H9 (cell line): ENCODE measurements at regions not wholly inside any gene's neighbourhood (a gene's known extent, or its start where the extent isn't known, plus 50 kb on each side); places are given as distances from the start of the nearest gene placed in this dataset.

ENCODE experiments used
- DNase-seq: peaks from one replicate; pipeline ENCODE4 v3.0.0-alpha.2; 2017
- H2AFZ ChIP-seq: one replicate; pipeline ENCODE4 v1.6.1; 2013; ENCODE audit warnings: mild to moderate bottlenecking, low read length, control low read depth, moderate library complexity
- H2AK5ac ChIP-seq: 2 replicates; pipeline ENCODE4 v1.6.1; 2013; ENCODE audit warnings: low read length, control low read depth, mixed read lengths; ENCODE audit not compliant: insufficient read length
- H2BK120ac ChIP-seq: one replicate; pipeline ENCODE4 v1.6.1; 2013; ENCODE audit warnings: low read depth, mild to moderate bottlenecking, low read length, control low read depth, inconsistent platforms; ENCODE audit not compliant: poor library complexity, severe bottlenecking
- H2BK12ac ChIP-seq: 2 replicates; pipeline ENCODE4 v1.6.1; 2013; ENCODE audit warnings: low read length, control low read depth, mixed read lengths, low read depth; ENCODE audit not compliant: insufficient read length
- H2BK15ac ChIP-seq: 2 replicates; pipeline ENCODE4 v1.6.1; 2013; ENCODE audit warnings: low read depth, low read length, control low read depth
- H2BK20ac ChIP-seq: one replicate; pipeline ENCODE4 v1.6.1; 2013; ENCODE audit warnings: low read depth, mild to moderate bottlenecking, low read length, control low read depth, inconsistent platforms; ENCODE audit not compliant: poor library complexity, severe bottlenecking
- H2BK5ac ChIP-seq: 2 replicates; pipeline ENCODE4 v1.6.1; 2013; ENCODE audit warnings: low read length, control low read depth, mixed read lengths; ENCODE audit not compliant: insufficient read length
- H3K14ac ChIP-seq: 2 replicates; pipeline ENCODE4 v1.6.1; 2013; ENCODE audit warnings: low read length, control low read depth; ENCODE audit not compliant: insufficient read depth
- H3K18ac ChIP-seq: 2 replicates; pipeline ENCODE4 v1.6.1; 2013; ENCODE audit warnings: low read depth, mild to moderate bottlenecking, mixed read lengths, low read length, control low read depth; ENCODE audit not compliant: insufficient read length
- H3K23ac ChIP-seq: 2 replicates; pipeline ENCODE4 v1.6.1; 2013; ENCODE audit warnings: low read length, control low read depth, mixed read lengths, low read depth; ENCODE audit not compliant: insufficient read length
- H3K23me2 ChIP-seq: 2 replicates; pipeline ENCODE4 v1.6.1; 2013; ENCODE audit warnings: low read depth, mild to moderate bottlenecking, mixed read lengths, low read length, control low read depth; ENCODE audit not compliant: insufficient read length, poor library complexity, severe bottlenecking
- H3K27ac ChIP-seq: 2 replicates; pipeline ENCODE4 v1.5.1; 2013; ENCODE audit warnings: low read length, control low read depth, mixed read lengths, low read depth; ENCODE audit not compliant: insufficient read length
- H3K27me3 ChIP-seq: 2 replicates; pipeline ENCODE4 v1.6.1; 2013; ENCODE audit warnings: low read length, control low read depth, inconsistent platforms; ENCODE audit not compliant: insufficient read depth
- H3K4ac ChIP-seq: 2 replicates; pipeline ENCODE4 v1.6.1; 2013; ENCODE audit warnings: low read depth, mild to moderate bottlenecking, control low read depth, inconsistent platforms, low read length, moderate library complexity
- H3K4me1 ChIP-seq: 2 replicates; pipeline ENCODE4 v1.6.1; 2013; ENCODE audit warnings: low read length, control low read depth, inconsistent platforms; ENCODE audit not compliant: insufficient read depth
- H3K4me2 ChIP-seq: 2 replicates; pipeline ENCODE4 v1.6.1; 2013; ENCODE audit warnings: low read length, control low read depth, mixed read lengths; ENCODE audit not compliant: insufficient read length, insufficient read depth
- H3K56ac ChIP-seq: 2 replicates; pipeline ENCODE4 v1.6.1; 2013; ENCODE audit warnings: low read depth, mild to moderate bottlenecking, mixed read lengths, low read length, control low read depth; ENCODE audit not compliant: insufficient read length
- H3K79me1 ChIP-seq: 2 replicates; pipeline ENCODE4 v1.6.1; 2013; ENCODE audit warnings: low read depth, mild to moderate bottlenecking, moderate library complexity, low read length, control low read depth, inconsistent platforms; ENCODE audit not compliant: insufficient read depth, poor library complexity, severe bottlenecking
- H3K79me2 ChIP-seq: 2 replicates; pipeline ENCODE4 v1.6.1; 2013; ENCODE audit warnings: low read length, control low read depth, inconsistent platforms; ENCODE audit not compliant: insufficient read depth
- H3K9ac ChIP-seq: 2 replicates; pipeline ENCODE4 v1.6.1; 2013; ENCODE audit warnings: low read length, control low read depth, mixed read lengths; ENCODE audit not compliant: insufficient read length; ENCODE audit errors: extremely low read depth
- H3K9me3 ChIP-seq: one replicate; pipeline ENCODE4 v1.6.1; 2013; ENCODE audit warnings: low read depth, low read length, inconsistent platforms; ENCODE audit not compliant: control insufficient read depth
- H3T11ph ChIP-seq: one replicate; pipeline ENCODE4 v1.6.1; 2013; ENCODE audit warnings: mild to moderate bottlenecking, low read length, control low read depth, inconsistent platforms
- H4K20me1 ChIP-seq: one replicate; pipeline ENCODE4 v1.6.1; 2013; ENCODE audit not compliant: control insufficient read depth, insufficient read length, insufficient read depth
- H4K5ac ChIP-seq: 2 replicates; pipeline ENCODE4 v1.6.1; 2013; ENCODE audit warnings: low read depth, mild to moderate bottlenecking, mixed read lengths, low read length, control low read depth; ENCODE audit not compliant: insufficient read length
- H4K8ac ChIP-seq: replicated peaks from 2 replicates; pipeline ENCODE4 v1.6.1; 2013; ENCODE audit warnings: low read length, control low read depth, mixed read lengths, low read depth; ENCODE audit not compliant: insufficient read length
- H4K91ac ChIP-seq: 2 replicates; pipeline ENCODE4 v1.6.1; 2013; ENCODE audit warnings: low read depth, mild to moderate bottlenecking, moderate library complexity, mixed read lengths, low read length, control low read depth; ENCODE audit not compliant: insufficient read length
- H3K27ac Mint-ChIP-seq, 3 experiments: 2 replicates in 2 of 3; 3 replicates in 1 of 3; pipeline ENCODE4 v1.8.0; 2020 to 2021; ENCODE audit warnings: mixed read lengths in 3 of 3, mild to moderate bottlenecking in 1 of 3, moderate library complexity in 1 of 3
- H3K27me3 Mint-ChIP-seq: 2 replicates; pipeline ENCODE4 v1.8.0; 2021; ENCODE audit warnings: low read depth, mild to moderate bottlenecking, moderate library complexity, mixed read lengths
- H3K36me3 Mint-ChIP-seq, 3 experiments: 2 replicates in 2 of 3; 3 replicates in 1 of 3; pipeline ENCODE4 v1.8.0; 2020 to 2021; ENCODE audit warnings: low read depth in 3 of 3, mixed read lengths in 3 of 3; ENCODE audit not compliant: insufficient read depth in 1 of 3
- H3K4me1 Mint-ChIP-seq, 2 experiments: 2 replicates each; pipeline ENCODE4 v1.8.0; 2020; ENCODE audit warnings: mixed read lengths in 2 of 2
- H3K4me3 Mint-ChIP-seq, 2 experiments: 2 replicates in 1 of 2; 3 replicates in 1 of 2; pipeline ENCODE4 v1.8.0; 2020 to 2021; ENCODE audit warnings: mild to moderate bottlenecking in 2 of 2, mixed read lengths in 2 of 2, moderate library complexity in 1 of 2
- H3K9me3 Mint-ChIP-seq, 2 experiments: 2 replicates in 1 of 2; 3 replicates in 1 of 2; pipeline ENCODE4 v1.8.0; 2020; ENCODE audit warnings: mild to moderate bottlenecking in 2 of 2, mixed read lengths in 2 of 2, moderate library complexity in 1 of 2
- CTCF ChIP-seq: fragments of 200-600 bp; sonication (generic); conservative IDR thresholded peaks from 3 replicates; pipeline ENCODE4 v1.8.0; 2021; ENCODE audit warnings: antibody characterized with exemption, mild to moderate bottlenecking
- WGBS: extraction: QIAGEN DNeasy Blood & Tissue Kit; methylation state at CpG from one replicate; pipeline ENCODE4 v1.1.7; 2013; ENCODE audit warnings: missing lambda C conversion rate, low lambda C conversion rate, mixed read lengths; ENCODE audit not compliant: insufficient read length; ENCODE audit errors: extremely low coverage; 5-methylcytosine and 5-hydroxymethylcytosine counted together

GRCh38 chr20:51204051-51204715 is 181.3 kb upstream of the KCNG1 start:
- Histone ChIP-seq H2BK15ac (no peak overlapping the region), H3K27me3 (no peaks in the 10 kb centered on the region), H4K5ac (no peak overlapping the region), H3K9ac (no peak overlapping the region), H3K23me2 (no peaks in the 10 kb centered on the region), H2AFZ (no peak overlapping the region), H3K27ac (no peak overlapping the region), H3K79me1 (no peaks in the 10 kb centered on the region), H2BK20ac (no peak overlapping the region), H3K4me1 (no peaks in the 10 kb centered on the region), H3T11ph (no peak overlapping the region), H4K8ac (no peak overlapping the region), H2BK5ac (no peak overlapping the region), H3K18ac (no peak overlapping the region), H3K4me2 (no peak overlapping the region), H3K79me2 (no peaks in the 10 kb centered on the region), H3K56ac (no peak overlapping the region), H3K4ac (no peak overlapping the region), H3K23ac (no peak overlapping the region), H4K91ac (no peak overlapping the region), H4K20me1 (no peaks in the 10 kb centered on the region), H2BK12ac (no peak overlapping the region), H3K14ac (no peak overlapping the region), H2BK120ac (no peak overlapping the region), H3K9me3 (no peaks in the 10 kb centered on the region), H2AK5ac (no peak overlapping the region)
- H3K36me3 Mint-ChIP-seq, result no peaks in the 10 kb centered on the region
- no peak overlapping the region for H3K4me3 Mint-ChIP-seq
- H3K4me1 Mint-ChIP-seq, result peaks cover 2 to 7% of the 10 kb centered on the region in 2 experiments; a peak in 2 of 4 replicates
- DNase-seq, result no peak
- H3K27me3 Mint-ChIP-seq, result peaks cover 32% of the 10 kb centered on the region
- no peak for TF ChIP-seq CTCF
- no peak overlapping the region for H3K27ac Mint-ChIP-seq
- no CpG with 5 or more reads among the region's 3 CpGs for WGBS
- no peaks in the 10 kb centered on the region; a peak in 1 of 5 replicates for H3K9me3 Mint-ChIP-seq
